ENCODE measurements at regions not wholly inside any gene's neighbourhood (a gene's known extent, or its start where the extent isn't known, plus 50 kb on each side); places are given as distances from the start of the nearest gene placed in this dataset.

GRCh38 chr2:195320413-195320973 lies 336.5 kb upstream of the SLC39A10 start:
- no peak overlapping the region for H3K4me3 ChIP-seq (ENCODE audit: extremely low read depth in 1 of 4, insufficient read depth in 2 of 4, low read depth in 3 of 4, low read length in 4 of 4)
- FAIRE-seq (no peak), DNase-seq (ENCODE audit: low read depth in 1 of 2, low spot score in 2 of 2) (no peak)
- 88% methylated on average over 1 of the region's 1 CpG; no CpG with 5 or more reads in 1 of the 2 experiments for WGBS, 2 experiments (ENCODE audit: extremely low coverage in 1 of 2, insufficient coverage in 1 of 2, insufficient read length in 1 of 2, insufficient replicate concordance in 2 of 2, low coverage in 1 of 2, low lambda C conversion rate in 2 of 2, missing lambda C conversion rate in 1 of 2)
- ChIA-PET POLR2A (ENCODE audit: partially characterized antibody) (interaction anchor here (0.9 kb wide), 1 partner anchor 338 kb away, joined by 3 read pairs; no protein-coding TSS in a partner anchor), CTCF (ENCODE audit: partially characterized antibody) (interaction anchor here (1.2 to 2.6 kb wide), 6 partner anchors 9 to 747 kb away, joined by 3 to 11 read pairs (median 4); no protein-coding TSS in a partner anchor)
- H3K79me2 ChIP-seq (ENCODE audit: control insufficient read depth in 1 of 2, insufficient read depth in 2 of 2, low read length in 2 of 2): no peaks in the 10 kb centered on the region
- H3K56ac ChIP-seq (replicated peaks; ENCODE audit: insufficient read length, low read depth, low read length): no peak overlapping the region
- no peaks in the 10 kb centered on the region for H3K36me3 ChIP-seq (ENCODE audit: control insufficient read depth in 2 of 4, insufficient read depth in 4 of 4, low read length in 3 of 4)
- H2BK5ac ChIP-seq (ENCODE audit: low read depth, low read length): no peak overlapping the region
- no peak overlapping the region for H3K9ac ChIP-seq (replicated peaks in 1 of 4; ENCODE audit: extremely low read depth in 1 of 4, low read depth in 3 of 4, low read length in 3 of 4)
- H3K9me3 ChIP-seq (ENCODE audit: insufficient read depth in 2 of 2, low read depth in 1 of 2, low read length in 1 of 2): no peaks in the 10 kb centered on the region
- H2BK12ac ChIP-seq (ENCODE audit: low read depth, low read length): no peak overlapping the region
- H2BK15ac ChIP-seq (ENCODE audit: low read length): no peak overlapping the region
- H4K8ac ChIP-seq (ENCODE audit: extremely low read depth, insufficient read depth, low read length): no peak overlapping the region
- no peaks in the 10 kb centered on the region for H3K23me2 ChIP-seq (ENCODE audit: low read depth, low read length)
- no peak overlapping the region for H2BK20ac ChIP-seq (ENCODE audit: low read length)
- no peaks in the 10 kb centered on the region for H3K4me1 ChIP-seq (replicated peaks in 1 of 4; ENCODE audit: control insufficient read depth in 3 of 4, insufficient read depth in 4 of 4, low read length in 3 of 4)
- no peak overlapping the region for H3K18ac ChIP-seq (ENCODE audit: extremely low read depth, low read length)
- H2BK120ac ChIP-seq (replicated peaks; ENCODE audit: low read depth, low read length): no peak overlapping the region
- no peak overlapping the region for H2AFZ ChIP-seq (ENCODE audit: low read length)
- no peak overlapping the region for H3K4me2 ChIP-seq (ENCODE audit: insufficient read depth in 1 of 2, low read depth in 2 of 2, low read length in 2 of 2)
- H4K91ac ChIP-seq (replicated peaks; ENCODE audit: insufficient read length, low read length): no peak overlapping the region
- H4K5ac ChIP-seq (ENCODE audit: insufficient read length, low read depth, low read length): no peak overlapping the region
- H3K79me1 ChIP-seq (ENCODE audit: low read depth, low read length): no peaks in the 10 kb centered on the region
- no peak overlapping the region for H3K27ac ChIP-seq (ENCODE audit: low read depth, low read length)
- H3K14ac ChIP-seq (ENCODE audit: insufficient read length): no peak overlapping the region
- no peaks in the 10 kb centered on the region for H4K20me1 ChIP-seq (replicated peaks in 1 of 2; ENCODE audit: control insufficient read depth in 1 of 2, insufficient read depth in 2 of 2, low read length in 2 of 2)
- no peak overlapping the region for H2AK5ac ChIP-seq (ENCODE audit: low read depth, low read length)
- H3K27me3 ChIP-seq (replicated peaks in 1 of 4; ENCODE audit: control insufficient read depth in 3 of 4, extremely low read depth in 1 of 4, insufficient read depth in 3 of 4, low read length in 3 of 4): no peaks in the 10 kb centered on the region
- no peak overlapping the region for H3K23ac ChIP-seq (ENCODE audit: insufficient read length)
- H3K4ac ChIP-seq (replicated peaks; ENCODE audit: insufficient read length, low read depth, low read length): no peak overlapping the region
- TF ChIP-seq NANOG (IDR thresholded peaks at IDR 0.05; ENCODE audit: insufficient read depth, low read depth, low read length, poor library complexity, severe bottlenecking) (no peak), SP2 (IDR thresholded peaks at IDR 0.05; ENCODE audit: low read length) (no peak), RAD21 (IDR thresholded peaks at IDR 0.05 in 1 of 2, conservative IDR thresholded peaks at IDR 0.05 in 1 of 2; ENCODE audit: low read depth in 2 of 2, low read length in 2 of 2) (no peak), ZNF274 (IDR thresholded peaks at IDR 0.05; ENCODE audit: borderline replicate concordance, extremely low read depth, low read length) (no peak), CBX5 (IDR thresholded peaks at IDR 0.05; ENCODE audit: low read depth, low read length) (no peak), MAFK (IDR thresholded peaks at IDR 0.05; ENCODE audit: low read depth, low read length) (no peak), RFX5 (IDR thresholded peaks at IDR 0.05; ENCODE audit: borderline replicate concordance, low read depth, low read length) (no peak), PHF8 (conservative IDR thresholded peaks at IDR 0.05; ENCODE audit: low read depth, low read length) (no peak), ASH2L (IDR thresholded peaks at IDR 0.05; ENCODE audit: low read length) (no peak), RNF2 (IDR thresholded peaks at IDR 0.05; ENCODE audit: borderline replicate concordance, low read depth, low read length, missing control alignments, poor library complexity, severe bottlenecking) (no peak), YY1 (IDR thresholded peaks at IDR 0.05; ENCODE audit: low read depth, low read length) (no peak), ATF3 (IDR thresholded peaks at IDR 0.05; ENCODE audit: insufficient read depth, low read depth, low read length) (no peak), CHD1 (IDR thresholded peaks at IDR 0.05; ENCODE audit: low read depth, low read length) (no peak)
